ENCODE measurements at regions not wholly inside any gene's neighbourhood (a gene's known extent, or its start where the extent isn't known, plus 50 kb on each side); places are given as distances from the start of the nearest gene placed in this dataset.

DNA sequence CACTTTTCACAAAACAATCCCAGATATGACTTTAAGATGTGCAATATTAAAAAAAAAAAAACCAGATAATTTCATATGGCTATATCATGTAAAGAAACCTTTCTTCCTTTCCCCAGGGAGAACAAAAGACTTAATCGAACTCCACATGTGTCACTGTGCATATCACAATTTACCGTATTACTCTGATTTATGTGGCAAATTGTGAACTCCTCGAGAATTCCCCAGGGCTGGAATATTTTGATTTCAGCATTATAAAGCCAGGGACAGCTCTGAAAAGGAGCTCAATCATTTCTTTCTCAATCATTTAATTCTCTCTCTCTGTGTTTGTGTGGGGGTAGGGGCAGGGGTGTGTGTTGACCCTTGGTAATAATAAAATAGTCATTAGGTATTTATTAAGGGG is 165.8 kb downstream of the TDRD15 start:
- TF ChIP-seq POLR2AphosphoS5 (IDR thresholded peaks at IDR 0.05; ENCODE audit: low read depth, low read length): no peak
- no peak for TF ChIP-seq TAF1 (IDR thresholded peaks at IDR 0.05; ENCODE audit: borderline replicate concordance, insufficient read depth, low read length)
- TF ChIP-seq REST (IDR thresholded peaks at IDR 0.05; ENCODE audit: insufficient read depth in 1 of 2, low read depth in 2 of 2, low read length in 2 of 2): no peak
- TF ChIP-seq SIN3A (IDR thresholded peaks at IDR 0.05; ENCODE audit: borderline replicate concordance, insufficient read depth, low read length): no peak

All from PFSK-1 (cell line).